HG02678 (cell line): ENCODE measurements at regions not wholly inside any gene's neighbourhood (a gene's known extent, or its start where the extent isn't known, plus 50 kb on each side); places are given as distances from the start of the nearest gene placed in this dataset.

Source experiments
- ATAC-seq: cut with Tn5 transposase; IDR thresholded peaks from one replicate; pipeline ENCODE4 v1.9.1; 2021; ENCODE audit warnings: mild to moderate bottlenecking, moderate library complexity; ENCODE audit not compliant: unreplicated experiment

GRCh38 chr3:3689601-3690375 lies 109.4 kb upstream of the LRRN1 start:
- no peak for ATAC-seq

DNA sequence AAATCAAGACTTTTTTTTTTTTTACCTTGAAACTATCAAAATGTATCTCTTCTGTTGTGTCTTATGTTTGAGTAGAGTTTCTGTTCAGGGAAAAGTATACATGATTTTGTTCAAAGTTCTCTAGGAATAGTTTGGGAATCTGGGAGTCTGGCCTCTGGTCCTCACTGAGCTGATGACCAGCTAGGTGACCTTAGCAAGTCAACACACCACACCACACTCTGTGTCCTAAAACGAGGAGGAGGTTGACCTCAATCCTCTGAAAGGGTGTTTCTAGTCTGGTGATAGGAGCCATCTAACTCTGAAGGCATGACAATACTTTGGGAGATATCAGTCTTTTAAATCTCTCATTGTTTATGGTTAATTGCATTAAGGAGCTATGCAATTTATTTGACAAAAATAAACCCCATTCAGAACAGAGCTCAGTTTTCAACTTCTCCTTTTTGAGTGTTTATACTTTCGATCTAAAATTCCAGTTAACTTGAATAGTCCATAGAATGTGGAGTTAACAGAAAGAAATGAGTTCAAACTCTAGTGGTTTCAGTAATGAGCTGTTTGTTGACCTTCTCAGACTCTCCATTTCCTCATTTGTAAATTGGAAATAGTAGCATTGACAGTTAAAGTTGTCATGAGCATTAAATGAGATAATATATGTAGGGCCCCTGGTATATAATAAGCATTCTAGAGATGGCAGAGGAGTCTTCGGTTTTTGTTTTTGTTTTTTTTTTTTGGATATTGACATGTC lies 112.2 kb upstream of the LRRN1 start:
- ATAC-seq = no peak

- ATAC-seq = no peak
Observed at GRCh38 chr3:3685721-3686120, 113.5 kb upstream of the LRRN1 start.

GRCh38 chr3:3683261-3683660 lies 116.0 kb upstream of the LRRN1 start:
- no peak for ATAC-seq

DNA sequence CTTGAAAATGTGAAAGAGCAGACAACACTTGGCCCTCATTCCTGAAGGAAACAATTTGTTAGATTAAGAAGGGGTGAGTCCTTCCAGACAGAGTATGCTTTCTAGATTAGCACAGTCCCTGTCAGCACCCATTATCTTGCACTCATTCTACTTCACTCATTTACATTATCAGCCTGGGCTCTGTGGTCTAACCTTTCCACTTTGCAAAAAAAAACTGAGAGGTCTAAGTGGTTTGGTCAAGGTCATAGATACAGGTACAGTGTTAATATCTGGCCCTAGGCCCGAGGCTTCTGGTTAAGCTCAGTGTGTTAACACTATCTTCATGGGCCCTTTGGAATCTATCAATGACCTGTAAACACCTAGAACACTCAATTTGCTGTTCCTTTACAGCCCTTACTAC lies 123.4 kb upstream of the LRRN1 start:
- no peak for ATAC-seq

GRCh38 chr3:3675186-3675585 lies 124.0 kb upstream of the LRRN1 start:
- no peak for ATAC-seq

DNA sequence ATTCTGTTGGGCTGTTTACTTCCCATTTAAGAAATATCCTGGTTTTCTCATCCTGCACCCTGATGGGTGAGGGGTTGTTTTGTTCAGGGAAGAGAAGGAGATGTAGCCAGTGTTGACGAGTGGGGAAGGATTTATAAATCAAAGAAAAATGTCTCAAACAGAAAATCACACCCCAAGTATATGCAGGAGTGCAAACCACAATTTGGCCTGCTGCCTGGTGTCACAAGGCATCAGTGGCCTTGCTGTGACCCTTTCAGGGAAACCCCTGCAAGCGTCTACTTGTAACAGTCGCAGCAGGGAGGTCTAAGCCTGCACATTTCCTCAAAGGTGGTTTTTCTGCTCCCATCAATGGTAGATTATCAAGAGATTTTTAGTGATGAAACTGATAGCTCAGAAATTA lies 132.6 kb upstream of the LRRN1 start:
- ATAC-seq = peak; percentile 99

DNA sequence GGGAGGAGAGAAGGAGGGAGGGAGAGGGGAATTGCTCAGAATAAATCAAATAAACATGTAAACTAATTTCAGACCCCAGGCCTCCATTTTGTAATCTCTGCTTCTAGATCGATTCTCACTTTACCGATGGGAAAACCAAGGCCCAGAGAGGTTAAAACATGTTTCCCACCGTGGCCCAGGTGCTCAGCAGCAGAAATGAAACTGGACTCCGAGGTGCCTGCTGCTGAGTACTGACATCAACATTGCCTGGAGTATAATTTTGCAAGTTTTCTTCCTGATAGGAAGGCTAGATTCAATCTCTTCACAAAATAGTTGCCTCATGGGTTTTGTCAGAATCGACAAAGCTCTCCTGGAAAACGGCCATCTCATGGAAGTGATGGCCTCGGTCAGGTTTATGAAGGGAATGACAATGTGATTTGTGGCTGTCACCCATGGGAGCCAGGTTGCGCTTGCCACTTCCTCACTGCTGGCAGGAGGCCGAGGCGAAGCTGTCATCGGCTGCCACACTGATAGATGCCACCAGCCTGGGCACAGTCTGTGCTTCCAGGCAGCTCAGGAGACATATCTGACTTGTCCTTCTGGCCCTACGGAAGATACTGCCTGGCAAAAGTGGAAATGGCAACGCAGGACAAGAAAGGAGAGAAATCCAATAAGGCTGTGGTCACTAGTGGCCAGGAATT lies 133.1 kb upstream of the LRRN1 start:
- ATAC-seq = peak; percentile 52

GRCh38 chr3:3665546-3665945 lies 133.7 kb upstream of the LRRN1 start:
- no peak for ATAC-seq

DNA sequence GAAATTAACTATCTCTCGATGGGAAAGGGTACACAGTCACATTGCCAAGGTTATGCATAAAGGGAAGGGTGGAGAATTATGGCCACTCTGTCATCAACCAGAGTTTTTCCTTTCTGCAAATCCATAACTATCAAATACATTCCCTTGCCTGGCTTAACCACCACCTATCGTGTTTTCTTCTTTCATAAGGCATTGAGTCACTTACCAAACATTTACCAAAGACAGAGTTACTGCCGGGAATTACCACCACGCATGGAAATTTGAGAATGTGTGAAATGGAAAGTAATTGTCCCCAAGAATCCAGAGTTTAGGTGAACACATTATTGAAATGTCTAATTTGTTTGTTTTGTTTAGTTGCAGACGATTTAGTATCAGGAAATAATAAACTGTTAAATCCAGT lies 134.3 kb upstream of the LRRN1 start:
- no peak for ATAC-seq

DNA sequence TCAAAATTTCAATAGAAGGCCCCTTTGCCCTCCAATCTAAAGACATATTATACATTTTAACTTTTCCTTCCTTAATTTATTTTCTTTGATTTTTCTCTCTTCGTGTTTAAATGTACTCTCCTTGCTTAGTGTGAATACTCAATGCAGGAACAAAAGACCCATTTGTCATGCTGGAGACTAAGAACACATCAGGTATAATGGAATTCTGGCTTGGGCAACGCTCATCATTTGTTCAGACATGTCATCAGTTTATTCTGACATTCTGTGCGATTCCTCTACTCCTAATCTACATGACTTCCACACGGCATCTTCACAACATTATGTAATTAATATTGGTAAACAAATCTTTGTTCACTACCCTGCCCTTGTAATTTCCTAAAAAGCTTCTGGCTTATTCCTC lies 136.6 kb upstream of the LRRN1 start:
- no peak for ATAC-seq

- ATAC-seq = no peak
Observed at GRCh38 chr3:3654916-3655315, 144.3 kb upstream of the LRRN1 start.

DNA sequence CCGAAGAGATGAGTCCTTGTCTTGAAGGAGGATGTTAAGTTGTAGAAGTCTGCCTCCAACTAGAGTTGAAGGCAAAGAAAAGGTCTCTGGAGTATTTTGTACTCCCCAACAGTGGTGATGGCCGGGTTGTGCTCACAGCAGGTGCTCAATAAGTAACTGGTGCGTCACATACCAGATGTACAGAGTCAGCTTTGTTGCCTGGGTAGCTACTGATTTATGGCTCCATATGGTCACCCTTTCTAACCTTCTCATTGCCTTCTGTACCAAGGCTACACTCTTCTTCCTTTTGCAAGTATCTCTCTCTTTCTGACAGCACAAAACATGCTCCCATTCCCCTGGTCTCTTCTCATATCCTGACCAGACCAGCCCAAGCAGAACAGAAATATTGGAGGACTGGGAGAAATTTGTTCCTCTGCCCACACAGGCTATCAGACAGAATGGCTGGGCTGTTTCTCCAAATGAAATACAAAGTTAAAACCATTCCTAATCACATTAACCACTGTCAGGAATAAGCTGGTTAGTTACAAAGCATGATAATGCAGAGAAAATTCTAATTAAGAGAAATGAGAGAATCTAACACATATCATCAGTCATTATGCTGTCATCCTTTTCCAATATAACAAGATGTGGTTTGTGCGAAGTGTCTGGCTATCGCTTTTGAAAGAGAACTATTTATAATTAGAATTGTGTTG lies 150.1 kb upstream of the LRRN1 start:
- ATAC-seq = no peak

GRCh38 chr3:3646934-3647333 lies 152.3 kb upstream of the LRRN1 start:
- ATAC-seq = no peak

DNA sequence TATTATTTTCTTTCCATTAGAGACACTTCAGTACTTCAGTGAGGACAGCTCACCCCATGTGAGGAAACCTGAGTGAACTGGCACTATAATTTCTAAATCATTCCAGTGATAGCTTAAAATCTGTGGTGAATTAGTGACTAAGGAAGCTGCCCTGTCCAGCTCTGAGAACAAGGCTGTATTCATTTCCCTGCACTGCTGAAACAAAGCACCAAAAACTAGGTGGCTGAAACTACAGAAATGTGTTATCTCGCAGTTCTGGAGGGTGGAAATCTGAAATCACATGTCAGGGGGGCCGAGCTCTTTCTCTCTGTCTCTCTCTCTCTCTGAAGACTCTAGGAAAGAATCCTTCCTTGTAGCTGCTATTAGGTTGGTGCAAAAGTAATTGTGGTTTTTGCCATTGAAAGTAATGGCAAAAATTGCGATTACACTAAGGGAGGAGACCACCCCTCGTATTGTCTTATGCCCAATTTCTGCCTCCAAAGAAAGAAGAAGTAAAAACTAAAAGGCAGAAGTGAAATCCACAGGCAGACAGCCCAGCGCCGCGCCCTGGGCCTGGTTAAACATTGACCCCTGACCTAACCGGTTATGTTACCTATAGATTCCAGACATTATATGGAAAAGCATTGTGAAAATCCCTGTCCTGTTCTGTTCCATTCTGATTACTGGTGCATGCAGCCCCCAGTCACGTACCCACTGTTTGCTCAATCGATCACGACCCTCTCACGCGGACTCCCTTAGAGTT lies 153.0 kb upstream of the LRRN1 start:
- peak; percentile 93 for ATAC-seq

DNA sequence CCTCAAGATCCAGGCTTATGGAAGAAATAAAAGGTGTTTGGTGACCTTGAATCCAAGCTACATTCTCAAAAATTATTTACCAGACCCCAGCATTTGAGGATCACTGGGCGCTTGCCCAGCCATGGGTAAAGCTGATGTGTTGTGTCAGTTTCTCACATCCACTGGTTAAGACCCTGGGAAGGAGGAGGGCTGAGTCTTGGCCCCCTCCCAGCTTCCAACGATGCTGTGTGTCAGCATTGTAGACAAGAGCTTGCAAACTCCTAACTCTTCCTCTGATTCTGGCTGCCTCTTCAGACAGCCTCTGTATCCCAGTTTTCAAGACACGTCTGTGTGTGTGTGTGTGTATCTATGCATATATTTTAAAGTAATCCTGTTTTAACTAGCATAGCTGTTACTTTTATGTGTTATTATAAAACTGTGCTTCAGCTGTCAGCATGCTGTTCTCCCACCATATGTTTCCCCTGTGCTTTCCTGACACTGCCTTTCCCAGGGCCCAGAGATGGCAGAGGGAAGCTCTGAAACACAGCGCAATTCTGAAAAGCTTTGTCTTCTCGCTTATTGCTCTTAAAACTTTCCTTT lies 157.3 kb upstream of the LRRN1 start:
- no peak for ATAC-seq

DNA sequence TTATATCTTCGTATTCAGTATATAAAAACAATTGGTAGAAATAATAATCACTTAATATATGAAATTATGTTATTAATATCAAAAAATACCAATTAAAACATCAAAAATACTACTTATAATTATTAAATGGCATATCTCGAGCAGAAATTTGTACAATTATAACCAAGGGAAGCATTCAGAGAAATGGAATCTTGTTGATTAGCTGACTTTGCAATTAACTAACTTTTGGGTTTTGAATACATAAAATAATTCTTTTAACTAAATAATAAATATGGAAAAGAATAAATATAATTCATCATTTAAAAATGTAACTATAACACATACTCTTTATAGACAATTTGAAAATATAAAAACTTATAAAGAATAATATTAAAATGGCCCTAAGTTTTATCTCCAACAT lies 160.2 kb upstream of the LRRN1 start:
- ATAC-seq = no peak

- ATAC-seq = no peak
Observed at GRCh38 chr3:3636815-3637214, 162.4 kb upstream of the LRRN1 start.

- no peak for ATAC-seq
Observed at GRCh38 chr3:3635109-3635508, 164.1 kb upstream of the LRRN1 start.

GRCh38 chr3:3634326-3634725 lies 164.9 kb upstream of the LRRN1 start:
- no peak for ATAC-seq
